Spleen (tissue), 11 donors: ENCODE measurements at regions not wholly inside any gene's neighbourhood (a gene's known extent, or its start where the extent isn't known, plus 50 kb on each side); places are given as distances from the start of the nearest gene placed in this dataset.

Source experiments
- DNase-seq: peaks from one replicate; pipeline ENCODE4 v3.0.0-alpha.2; 2020
- H3K27ac ChIP-seq, 8 donors: fragments of 200-600 bp; sonication (generic) in 7 of 8; 1 replicate in 4 of 8; 2 replicates in 4 of 8; pipeline versions ENCODE4 v1.5.0 to v1.8.0; 2016 to 2021; ENCODE audit warnings: inconsistent platforms in 4 of 8, mild to moderate bottlenecking in 4 of 8, moderate library complexity in 1 of 8
- H3K27me3 ChIP-seq, 7 donors: fragments of 200-600 bp; sonication (generic) in 6 of 7; replicated peaks in 1 of 7; 1 replicate in 4 of 7; 2 replicates in 3 of 7; pipeline versions ENCODE4 v1.5.0 to v1.8.0; 2016 to 2021; ENCODE audit warnings: inconsistent platforms in 3 of 7, mild to moderate bottlenecking in 1 of 7
- H3K36me3 ChIP-seq, 6 donors: fragments of 200-600 bp; sonication (generic) in 5 of 6; 1 replicate in 4 of 6; 2 replicates in 2 of 6; pipeline versions ENCODE4 v1.5.0 to v1.8.0; 2016 to 2021; ENCODE audit warnings: inconsistent platforms in 2 of 6
- H3K4me1 ChIP-seq, 6 donors: fragments of 200-600 bp; sonication (generic) in 5 of 6; 1 replicate in 3 of 6; 2 replicates in 3 of 6; pipeline versions ENCODE4 v1.5.0 to v1.8.0; 2016 to 2021; ENCODE audit warnings: inconsistent platforms in 3 of 6
- H3K4me3 ChIP-seq, 8 donors: fragments of 200-600 bp; sonication (generic) in 7 of 8; 1 replicate in 4 of 8; 2 replicates in 4 of 8; pipeline versions ENCODE4 v1.5.0 to v1.8.0; 2016 to 2021; ENCODE audit warnings: inconsistent platforms in 4 of 8, mild to moderate bottlenecking in 4 of 8, moderate library complexity in 2 of 8
- H3K9me3 ChIP-seq, 8 donors: fragments of 200-600 bp; sonication (generic) in 7 of 8; 1 replicate in 4 of 8; 2 replicates in 4 of 8; pipeline versions ENCODE4 v1.5.0 to v1.8.0; 2016 to 2021; ENCODE audit warnings: inconsistent platforms in 4 of 8
- POLR2A ChIP-seq, 3 donors: fragments of 450-650 bp; IDR thresholded peaks; one replicate each; pipeline ENCODE4 v1.5.1; 2017; ENCODE audit warnings: antibody characterized with exemption in 3 of 3, mild to moderate bottlenecking in 1 of 3
- POLR2AphosphoS5 ChIP-seq, 3 donors: sonication (generic); formaldehyde crosslinking; IDR thresholded peaks; one replicate each; pipeline ENCODE4 v1.5.1; 2017; ENCODE audit warnings: antibody characterized with exemption in 3 of 3
- WGBS, 5 donors: extraction: QIAGEN DNeasy Blood & Tissue Kit in 3 of 5; methylation state at CpG; one replicate each; pipeline versions ENCODE4 v1.1.5 to v1.1.7; 2013 to 2018; 5-methylcytosine and 5-hydroxymethylcytosine counted together
- intact Hi-C: fragments of 100-400 bp; cut with DNase I; formaldehyde crosslinking; loops from one replicate; pipeline ENCODE4 v1.15.0; 2023; ENCODE audit warnings: low total_unique reads
- TF ChIP-seq, protein P1 (sequence below), 11 experiments: fragments of 200-600 bp in 7 of 11; fragments of 450-650 bp in 4 of 11; sonication (generic) in 4 of 11; IDR thresholded peaks in 8 of 11; conservative IDR thresholded peaks in 3 of 11; 1 replicate in 7 of 11; 2 replicates in 4 of 11; pipeline versions ENCODE4 v1.4.0 to v1.8.0; 2016 to 2021; ENCODE audit warnings: antibody characterized with exemption in 11 of 11, inconsistent platforms in 4 of 11, mild to moderate bottlenecking in 1 of 11
- donor health status: healthy with polysubstance abuse.
- donor health status: DM: no; HTN: no; CAD: no; lungs with moderate emphysema.
- donor health status: DM: no; HTN: no; CAD: no.
- donor health status: Bipolar disorder and iron deficiency.
- donor health status: healthy.
- donor health status: DM: no; HTN: no; CAD: no.
- donor health status: DM: yes; HTN: yes; CAD: no.

DNA sequence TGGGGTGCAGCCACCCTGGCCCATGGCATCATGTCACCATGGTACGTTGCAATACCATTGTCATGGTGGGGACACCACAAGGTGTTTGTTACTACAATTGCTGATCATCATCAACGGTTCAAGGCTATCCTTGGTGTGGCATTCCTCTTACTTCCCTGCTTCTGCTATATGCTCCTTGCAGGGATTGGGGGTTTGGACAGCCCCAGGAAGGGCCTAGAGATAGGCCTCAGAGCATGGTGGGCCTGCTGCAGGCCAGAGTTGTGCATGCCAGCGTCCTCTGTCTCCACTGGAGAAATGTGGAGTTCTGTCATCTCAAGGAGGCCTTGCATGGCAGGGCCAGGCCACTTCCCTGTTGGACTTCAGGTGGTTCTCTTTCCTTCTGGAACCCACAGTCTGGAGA lies 234.6 kb upstream of the MKI67 start:
- no peaks in the 10 kb centered on the region for H3K4me1 ChIP-seq
- H3K36me3 ChIP-seq, result no peaks in the 10 kb centered on the region
- TF ChIP-seq POLR2A (IDR thresholded peaks at IDR 0.05) (no peak), POLR2AphosphoS5 (IDR thresholded peaks at IDR 0.05) (no peak)
- TF ChIP-seq, protein P1, sequence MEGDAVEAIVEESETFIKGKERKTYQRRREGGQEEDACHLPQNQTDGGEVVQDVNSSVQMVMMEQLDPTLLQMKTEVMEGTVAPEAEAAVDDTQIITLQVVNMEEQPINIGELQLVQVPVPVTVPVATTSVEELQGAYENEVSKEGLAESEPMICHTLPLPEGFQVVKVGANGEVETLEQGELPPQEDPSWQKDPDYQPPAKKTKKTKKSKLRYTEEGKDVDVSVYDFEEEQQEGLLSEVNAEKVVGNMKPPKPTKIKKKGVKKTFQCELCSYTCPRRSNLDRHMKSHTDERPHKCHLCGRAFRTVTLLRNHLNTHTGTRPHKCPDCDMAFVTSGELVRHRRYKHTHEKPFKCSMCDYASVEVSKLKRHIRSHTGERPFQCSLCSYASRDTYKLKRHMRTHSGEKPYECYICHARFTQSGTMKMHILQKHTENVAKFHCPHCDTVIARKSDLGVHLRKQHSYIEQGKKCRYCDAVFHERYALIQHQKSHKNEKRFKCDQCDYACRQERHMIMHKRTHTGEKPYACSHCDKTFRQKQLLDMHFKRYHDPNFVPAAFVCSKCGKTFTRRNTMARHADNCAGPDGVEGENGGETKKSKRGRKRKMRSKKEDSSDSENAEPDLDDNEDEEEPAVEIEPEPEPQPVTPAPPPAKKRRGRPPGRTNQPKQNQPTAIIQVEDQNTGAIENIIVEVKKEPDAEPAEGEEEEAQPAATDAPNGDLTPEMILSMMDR (IDR thresholded peaks at IDR 0.05 in 8 of 11, conservative IDR thresholded peaks at IDR 0.05 in 3 of 11), result no peak
- intact Hi-C loops, result no loop called here
- H3K4me3 ChIP-seq, result no peak overlapping the region
- no peak for DNase-seq
- H3K27ac ChIP-seq, result no peak overlapping the region
- WGBS, 5 donors, result 67 to 78% (median 73%) methylated on average over 3 of the region's 3 CpGs
- H3K9me3 ChIP-seq, result no peaks in the 10 kb centered on the region
- H3K27me3 ChIP-seq, result peaks cover 0 to under 1% (median 0%) of the 10 kb centered on the region in 7 donors

DNA sequence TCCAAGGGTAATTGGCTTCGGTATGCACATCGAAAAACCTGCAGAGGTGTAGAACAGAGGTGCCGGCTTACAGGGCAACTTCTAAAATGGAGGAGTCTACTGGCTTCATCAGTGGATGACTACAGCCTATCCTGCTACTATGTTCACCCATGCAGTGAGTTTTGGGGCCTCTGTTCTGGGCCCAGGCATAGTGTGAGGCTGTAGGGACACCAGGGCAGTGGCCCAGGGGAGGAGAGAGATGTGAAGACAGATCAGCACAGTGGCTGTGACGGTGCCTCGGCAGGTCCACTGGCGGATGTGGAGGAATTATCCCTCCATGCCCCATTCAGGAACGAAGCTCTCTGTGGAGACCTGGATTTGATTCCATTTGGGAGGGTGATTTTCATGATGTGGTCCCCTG lies 235.3 kb upstream of the MKI67 start:
- Histone ChIP-seq H3K4me3 (no peak overlapping the region), H3K4me1 (no peaks in the 10 kb centered on the region), H3K36me3 (no peaks in the 10 kb centered on the region), H3K9me3 (no peaks in the 10 kb centered on the region), H3K27me3 (peaks cover 0 to 6% (median 0%) of the 10 kb centered on the region in 7 donors), H3K27ac (no peak overlapping the region)
- no peak for DNase-seq
- WGBS, 5 donors, result 52 to 95% (median 87%) methylated on average over 7 of the region's 7 CpGs
- intact Hi-C loops, result no loop called here
- TF ChIP-seq, protein P1 (IDR thresholded peaks at IDR 0.05 in 8 of 11, conservative IDR thresholded peaks at IDR 0.05 in 3 of 11), result no peak
- TF ChIP-seq POLR2A (IDR thresholded peaks at IDR 0.05) (no peak), POLR2AphosphoS5 (IDR thresholded peaks at IDR 0.05) (no peak)

DNA sequence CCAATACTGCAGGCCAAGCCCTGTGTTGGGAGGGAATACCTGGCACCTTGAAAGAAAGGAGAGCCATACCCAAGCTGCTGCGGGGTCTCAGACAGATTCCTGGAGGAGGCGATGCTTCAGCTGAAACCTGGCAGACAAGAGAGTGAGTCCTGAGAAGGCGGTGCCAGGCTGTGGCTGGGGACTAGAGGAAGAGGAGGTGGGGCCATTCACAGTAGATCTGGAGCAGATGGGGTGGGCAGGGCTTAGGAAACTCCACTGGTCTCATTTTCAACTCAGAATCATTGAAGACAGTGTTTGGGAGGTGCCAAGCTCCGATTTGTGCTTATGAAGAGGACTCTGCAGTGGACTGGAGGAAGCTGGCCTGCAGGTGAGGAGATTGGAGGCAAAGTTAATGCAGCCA lies 236.3 kb upstream of the MKI67 start:
- TF ChIP-seq, protein P1 (IDR thresholded peaks at IDR 0.05 in 8 of 11, conservative IDR thresholded peaks at IDR 0.05 in 3 of 11), result no peak
- no peak for TF ChIP-seq POLR2A (IDR thresholded peaks at IDR 0.05)
- no peak for TF ChIP-seq POLR2AphosphoS5 (IDR thresholded peaks at IDR 0.05)

DNA sequence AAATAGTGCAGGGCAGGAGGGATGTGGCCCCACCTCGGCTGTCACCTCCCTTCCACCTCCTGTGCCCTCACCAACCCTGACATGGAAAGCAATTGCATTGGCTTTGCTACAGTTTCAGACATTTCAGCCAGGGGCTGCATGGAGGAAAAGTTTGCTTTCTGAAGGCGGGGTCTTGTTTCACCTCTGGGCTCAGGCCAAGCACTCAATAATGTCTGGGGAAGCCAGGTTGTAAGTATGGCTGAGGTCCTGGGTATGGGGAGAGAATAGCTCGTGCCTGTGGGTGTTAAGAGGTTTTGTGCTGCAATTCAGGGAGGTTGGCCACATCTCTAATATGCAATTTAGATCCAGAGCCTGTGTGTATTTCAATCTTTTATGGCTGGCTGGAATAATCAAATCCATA lies 238.4 kb upstream of the MKI67 start:
- TF ChIP-seq POLR2AphosphoS5 (IDR thresholded peaks at IDR 0.05), result no peak
- TF ChIP-seq POLR2A (IDR thresholded peaks at IDR 0.05), result no peak
- TF ChIP-seq, protein P1 (IDR thresholded peaks at IDR 0.05 in 8 of 11, conservative IDR thresholded peaks at IDR 0.05 in 3 of 11), result no peak
- no peak overlapping the region for H3K4me3 ChIP-seq
- intact Hi-C loops, result no loop called here
- DNase-seq, result no peak
- H3K27me3 ChIP-seq, result peaks cover 0 to 26% (median 0%) of the 10 kb centered on the region in 7 donors
- 46 to 66% (median 52%) methylated on average over 3 of the region's 3 CpGs for WGBS, 5 donors
- H3K9me3 ChIP-seq, result no peaks in the 10 kb centered on the region
- H3K4me1 ChIP-seq, result no peaks in the 10 kb centered on the region
- no peaks in the 10 kb centered on the region for H3K36me3 ChIP-seq
- H3K27ac ChIP-seq, result no peak overlapping the region

More for the DNA sequence above, 236.3 kb upstream of the MKI67 start:
- H3K27me3 ChIP-seq, result peaks cover 0 to 14% (median 0%) of the 10 kb centered on the region in 7 donors
- no peak for DNase-seq
- no peak overlapping the region for H3K27ac ChIP-seq
- intact Hi-C loops, result no loop called here
- no peaks in the 10 kb centered on the region for H3K4me1 ChIP-seq
- 60 to 88% (median 76%) methylated on average over 4 of the region's 4 CpGs for WGBS, 5 donors
- no peaks in the 10 kb centered on the region for H3K9me3 ChIP-seq
- no peak overlapping the region for H3K4me3 ChIP-seq
- H3K36me3 ChIP-seq, result no peaks in the 10 kb centered on the region
